ENCODE measurements at regions not wholly inside any gene's neighbourhood (a gene's known extent, or its start where the extent isn't known, plus 50 kb on each side); places are given as distances from the start of the nearest gene placed in this dataset.

DNA sequence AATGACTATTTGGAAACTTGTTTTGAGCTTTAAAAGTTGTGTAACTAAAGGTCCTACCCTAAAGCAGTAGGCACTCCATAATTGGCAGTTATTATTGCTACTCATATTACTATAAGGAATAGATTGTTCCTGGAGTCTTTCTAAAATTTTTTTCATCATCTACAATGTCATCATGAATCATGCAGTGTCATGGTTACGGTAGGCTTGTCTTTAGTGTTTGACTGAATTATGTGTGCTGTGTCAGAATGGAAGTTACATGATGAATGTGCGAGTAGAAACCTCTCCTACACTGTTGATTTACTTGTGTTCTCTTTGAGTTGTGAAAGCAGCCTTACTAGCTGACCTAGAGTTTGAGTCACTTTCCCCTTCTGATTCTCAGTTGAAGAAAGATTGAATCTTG is 1099.9 kb downstream of the RAPGEF2 start:
- DNase-seq (ENCODE audit: low read depth), result no peak
- no peak for TF ChIP-seq CTCF (IDR thresholded peaks at IDR 0.05; ENCODE audit: low read depth, low read length, missing control alignments)
- no peak overlapping the region for H3K4me3 ChIP-seq (ENCODE audit: low read depth, low read length)

- no peak for TF ChIP-seq CTCF (IDR thresholded peaks at IDR 0.05; ENCODE audit: low read depth, low read length, missing control alignments)
- DNase-seq (ENCODE audit: low read depth), result no peak
- H3K4me3 ChIP-seq (ENCODE audit: low read depth, low read length), result no peak overlapping the region
Measured at GRCh38 chr4:160212078-160212477, 1109.2 kb downstream of the RAPGEF2 start.

- DNase-seq (ENCODE audit: low read depth), result no peak
- H3K4me3 ChIP-seq (ENCODE audit: low read depth, low read length), result no peak overlapping the region
- no peak for TF ChIP-seq CTCF (IDR thresholded peaks at IDR 0.05; ENCODE audit: low read depth, low read length, missing control alignments)
Measured at GRCh38 chr4:160213366-160213765, 1110.5 kb downstream of the RAPGEF2 start.

GRCh38 chr4:160217352-160217751 is 1114.5 kb downstream of the RAPGEF2 start:
- no peak for DNase-seq (ENCODE audit: low read depth)
- H3K4me3 ChIP-seq (ENCODE audit: low read depth, low read length), result no peak overlapping the region
- TF ChIP-seq CTCF (IDR thresholded peaks at IDR 0.05; ENCODE audit: low read depth, low read length, missing control alignments), result no peak

GRCh38 chr4:160224049-160224448 is 1121.2 kb downstream of the RAPGEF2 start:
- DNase-seq (ENCODE audit: low read depth), result no peak
- no peak for TF ChIP-seq CTCF (IDR thresholded peaks at IDR 0.05; ENCODE audit: low read depth, low read length, missing control alignments)

DNA sequence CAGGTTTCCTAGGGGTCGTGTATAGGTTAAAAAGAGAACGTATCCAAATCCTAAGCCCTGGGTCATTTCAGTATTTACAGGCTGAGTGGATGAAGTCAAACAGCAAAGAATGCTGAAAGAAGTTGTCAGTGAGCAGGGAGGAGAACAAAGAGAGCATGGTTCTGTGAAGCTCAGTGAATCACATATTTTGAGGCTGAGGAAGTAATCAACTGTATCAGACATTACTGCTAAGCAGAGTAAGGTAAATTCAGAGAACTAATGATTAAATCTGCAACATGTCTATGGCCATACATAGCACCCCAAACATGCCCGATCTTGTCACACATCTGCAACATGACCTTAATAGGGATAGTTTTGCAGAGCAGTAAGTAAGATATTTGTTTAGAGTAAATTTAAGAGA is 1130.3 kb downstream of the RAPGEF2 start:
- H3K4me3 ChIP-seq (ENCODE audit: low read depth, low read length), result no peak overlapping the region
- no peak for TF ChIP-seq CTCF (IDR thresholded peaks at IDR 0.05; ENCODE audit: low read depth, low read length, missing control alignments)
- DNase-seq (ENCODE audit: low read depth), result no peak

More at GRCh38 chr4:160224049-160224448, 1121.2 kb downstream of the RAPGEF2 start:
- H3K4me3 ChIP-seq (ENCODE audit: low read depth, low read length), result no peak overlapping the region

- TF ChIP-seq CTCF (IDR thresholded peaks at IDR 0.05; ENCODE audit: low read depth, low read length, missing control alignments), result no peak
- no peak for DNase-seq (ENCODE audit: low read depth)
- H3K4me3 ChIP-seq (ENCODE audit: low read depth, low read length), result no peak overlapping the region
Measured at GRCh38 chr4:160235285-160235684, 1132.4 kb downstream of the RAPGEF2 start.
